Colonic mucosa (tissue), 4 donors: ENCODE measurements at regions not wholly inside any gene's neighbourhood (a gene's known extent, or its start where the extent isn't known, plus 50 kb on each side); places are given as distances from the start of the nearest gene placed in this dataset.
"Not testable (repeated sequence)": the region's sequence is repeated elsewhere in the genome, so short reads cannot be mapped to it uniquely, and the experiment has no call there.

Source experiments
- DNase-seq: peaks from one replicate; pipeline ENCODE4 v3.0.0-alpha.2; 2020
- H3K27ac ChIP-seq: fragments of 200-600 bp; one replicate; pipeline ENCODE4 v1.8.0; 2021
- H3K27me3 ChIP-seq: fragments of 200-600 bp; one replicate; pipeline ENCODE4 v1.8.0; 2021
- H3K36me3 ChIP-seq: fragments of 200-600 bp; one replicate; pipeline ENCODE4 v1.8.0; 2021
- H3K4me1 ChIP-seq: fragments of 200-600 bp; one replicate; pipeline ENCODE4 v1.8.0; 2021; ENCODE audit warnings: mild to moderate bottlenecking
- H3K4me3 ChIP-seq: fragments of 200-600 bp; one replicate; pipeline ENCODE4 v1.8.0; 2021
- H3K9ac ChIP-seq, 2 donors: one replicate each; pipeline ENCODE4 v1.7.0; 2013; ENCODE audit warnings: control low read depth in 2 of 2, low read depth in 2 of 2, low read length in 2 of 2
- H3K9me3 ChIP-seq: fragments of 200-600 bp; one replicate; pipeline ENCODE4 v1.8.0; 2021
- intact Hi-C: fragments of 100-400 bp; cut with DNase I; formaldehyde crosslinking; loops from one replicate; pipeline ENCODE4 v1.14.1; 2022
- TF ChIP-seq, protein P1 (sequence below): fragments of 200-600 bp; IDR thresholded peaks from one replicate; pipeline ENCODE4 v1.8.0; 2022; ENCODE audit warnings: antibody characterized with exemption, mild to moderate bottlenecking
- donor health status: healthy.
- donor health status: DM: no; HTN: no; CAD: no.
- donor health status: DM: no; HTN: no; CAD: no.

- H3K27me3 ChIP-seq, result no peaks in the 10 kb centered on the region
- TF ChIP-seq, protein P1, sequence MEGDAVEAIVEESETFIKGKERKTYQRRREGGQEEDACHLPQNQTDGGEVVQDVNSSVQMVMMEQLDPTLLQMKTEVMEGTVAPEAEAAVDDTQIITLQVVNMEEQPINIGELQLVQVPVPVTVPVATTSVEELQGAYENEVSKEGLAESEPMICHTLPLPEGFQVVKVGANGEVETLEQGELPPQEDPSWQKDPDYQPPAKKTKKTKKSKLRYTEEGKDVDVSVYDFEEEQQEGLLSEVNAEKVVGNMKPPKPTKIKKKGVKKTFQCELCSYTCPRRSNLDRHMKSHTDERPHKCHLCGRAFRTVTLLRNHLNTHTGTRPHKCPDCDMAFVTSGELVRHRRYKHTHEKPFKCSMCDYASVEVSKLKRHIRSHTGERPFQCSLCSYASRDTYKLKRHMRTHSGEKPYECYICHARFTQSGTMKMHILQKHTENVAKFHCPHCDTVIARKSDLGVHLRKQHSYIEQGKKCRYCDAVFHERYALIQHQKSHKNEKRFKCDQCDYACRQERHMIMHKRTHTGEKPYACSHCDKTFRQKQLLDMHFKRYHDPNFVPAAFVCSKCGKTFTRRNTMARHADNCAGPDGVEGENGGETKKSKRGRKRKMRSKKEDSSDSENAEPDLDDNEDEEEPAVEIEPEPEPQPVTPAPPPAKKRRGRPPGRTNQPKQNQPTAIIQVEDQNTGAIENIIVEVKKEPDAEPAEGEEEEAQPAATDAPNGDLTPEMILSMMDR, result no peak
- no peaks in the 10 kb centered on the region for H3K9me3 ChIP-seq
These were observed 71.0 kb upstream of the KRAS start for GRCh38 chr12:25321772-25322171.

DNA sequence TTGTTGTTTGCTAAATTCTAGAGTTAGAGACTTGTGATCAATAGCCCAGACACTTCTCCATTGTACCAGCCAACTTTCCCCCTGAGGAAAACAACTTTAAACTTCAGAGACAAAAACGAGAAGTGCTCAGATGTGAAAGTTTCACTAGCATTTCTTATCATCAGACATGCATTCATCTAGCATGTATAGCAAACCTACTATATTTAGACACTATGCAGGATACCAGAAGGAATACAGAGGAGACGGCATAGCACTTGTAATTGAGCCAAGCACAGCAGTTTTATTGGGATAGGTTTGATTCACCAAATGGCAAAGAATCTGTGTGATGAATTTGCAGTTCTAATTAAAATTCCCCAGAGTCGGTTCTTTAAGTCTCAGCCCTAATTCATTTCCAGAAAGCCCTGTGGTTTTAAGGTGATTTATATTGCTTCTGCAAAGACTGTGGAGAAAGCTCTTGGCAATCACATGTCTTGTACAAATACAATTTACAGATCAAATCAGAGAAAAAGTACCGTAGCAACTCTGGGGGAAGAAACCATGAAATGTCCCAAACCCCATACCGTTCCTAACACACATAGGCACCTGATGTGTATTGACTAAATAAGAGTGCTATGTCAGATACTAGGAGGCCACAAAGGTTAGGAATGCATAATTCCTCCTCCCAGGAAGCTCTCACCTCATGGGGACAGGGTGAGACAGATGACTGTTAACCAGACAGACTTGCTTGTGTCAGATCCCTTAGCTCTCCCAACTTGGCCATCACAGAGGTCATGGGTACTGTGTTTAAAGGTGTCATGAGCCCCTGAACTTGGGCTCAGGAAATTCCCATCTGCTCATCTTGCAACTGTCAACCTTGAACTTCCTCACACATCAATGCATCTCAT, 69.6 kb upstream of the KRAS start:
- DNase-seq, result no peak
- TF ChIP-seq, protein P1, result no peak
- H3K27ac ChIP-seq, result no peak overlapping the region
- H3K9ac ChIP-seq, result no peak overlapping the region
- H3K4me3 ChIP-seq, result no peak overlapping the region
- no peaks in the 10 kb centered on the region for H3K9me3 ChIP-seq
- intact Hi-C loops, result loop anchor here (10.0 kb wide), 1 partner anchor 76 kb away; no protein-coding TSS in a partner anchor
- no peaks in the 10 kb centered on the region for H3K27me3 ChIP-seq
- H3K36me3 ChIP-seq, result no peaks in the 10 kb centered on the region
- no peaks in the 10 kb centered on the region for H3K4me1 ChIP-seq

More at GRCh38 chr12:25321772-25322171, 71.0 kb upstream of the KRAS start:
- DNase-seq, result no peak
- H3K4me3 ChIP-seq, result no peak overlapping the region
- no peak overlapping the region for H3K9ac ChIP-seq
- H3K4me1 ChIP-seq, result no peaks in the 10 kb centered on the region
- no peak overlapping the region for H3K27ac ChIP-seq
- intact Hi-C loops, result loop anchor here (10.0 kb wide), 1 partner anchor 77 kb away; no protein-coding TSS in a partner anchor
- no peaks in the 10 kb centered on the region for H3K36me3 ChIP-seq

GRCh38 chr12:25319233-25319984, 68.7 kb upstream of the KRAS start:
- H3K27me3 ChIP-seq, result no peaks in the 10 kb centered on the region
- TF ChIP-seq, protein P1, result no peak
- no peak overlapping the region for H3K9ac ChIP-seq
- DNase-seq, result no peak
- H3K4me3 ChIP-seq, result no peak overlapping the region
- intact Hi-C loops, result no loop called here
- H3K9me3 ChIP-seq, result no peaks in the 10 kb centered on the region
- no peak overlapping the region for H3K27ac ChIP-seq
- H3K36me3 ChIP-seq, result no peaks in the 10 kb centered on the region
- H3K4me1 ChIP-seq, result no peaks in the 10 kb centered on the region

GRCh38 chr12:25317553-25317952, 66.8 kb upstream of the KRAS start:
- Histone ChIP-seq H3K9me3 (no peaks in the 10 kb centered on the region), H3K36me3 (no peaks in the 10 kb centered on the region), H3K9ac (no peak overlapping the region), H3K27me3 (no peaks in the 10 kb centered on the region), H3K4me3 (no peak overlapping the region), H3K4me1 (no peaks in the 10 kb centered on the region), H3K27ac (no peak overlapping the region)
- no peak for DNase-seq
- TF ChIP-seq, protein P1, result no peak
- intact Hi-C loops, result no loop called here

- Histone ChIP-seq H3K27ac (no peak overlapping the region), H3K9me3 (no peaks in the 10 kb centered on the region), H3K36me3 (no peaks in the 10 kb centered on the region), H3K27me3 (no peaks in the 10 kb centered on the region), H3K4me1 (no peaks in the 10 kb centered on the region), H3K9ac (no peak overlapping the region), H3K4me3 (no peak overlapping the region)
- TF ChIP-seq, protein P1, result no peak
- no peak for DNase-seq
- intact Hi-C loops, result no loop called here
These were observed 64.7 kb upstream of the KRAS start for GRCh38 chr12:25315388-25315787.

- not testable (repeated sequence) for H3K9me3 ChIP-seq
These were observed 62.7 kb upstream of the KRAS start for GRCh38 chr12:25313266-25313990.

More at GRCh38 chr12:25313266-25313990, 62.7 kb upstream of the KRAS start:
- H3K36me3 ChIP-seq, H3K4me1 ChIP-seq, DNase-seq, H3K9ac ChIP-seq, H3K4me3 ChIP-seq, H3K27me3 ChIP-seq, H3K27ac ChIP-seq, intact Hi-C loops: not testable (repeated sequence)
